GM18870 (cell line): ENCODE measurements at regions not wholly inside any gene's neighbourhood (a gene's known extent, or its start where the extent isn't known, plus 50 kb on each side); places are given as distances from the start of the nearest gene placed in this dataset.
"Not testable (repeated sequence)": the region's sequence is repeated elsewhere in the genome, so short reads cannot be mapped to it uniquely, and the experiment has no call there.

Experiments
- ATAC-seq: cut with Tn5 transposase; IDR thresholded peaks from one replicate; pipeline ENCODE4 v1.9.1; 2021; ENCODE audit warnings: moderate library complexity; ENCODE audit not compliant: unreplicated experiment

GRCh38 chr13:67421475-67421874 is 191.3 kb upstream of the PCDH9 start:
- no peak for ATAC-seq

- no peak for ATAC-seq
These were observed 186.2 kb upstream of the PCDH9 start for GRCh38 chr13:67416047-67416925.

DNA sequence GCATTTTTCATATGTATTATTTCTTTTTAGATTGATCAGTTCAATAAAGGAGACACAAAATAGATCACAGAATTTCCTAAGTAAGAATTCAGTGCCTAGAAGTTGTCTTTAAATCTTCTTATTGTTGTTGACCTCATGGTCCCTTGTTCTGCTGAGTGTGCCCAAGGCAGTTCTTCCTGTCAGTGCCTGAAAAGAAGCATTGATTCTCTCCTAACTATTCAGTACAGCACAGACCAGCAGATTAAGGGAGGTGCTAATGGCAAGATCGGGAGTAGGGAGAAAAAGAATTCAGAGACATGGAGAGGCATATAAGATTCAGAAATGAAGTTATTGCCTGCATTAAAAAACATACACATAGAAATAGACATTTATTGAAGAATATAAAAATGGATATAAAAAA is 180.5 kb upstream of the PCDH9 start:
- ATAC-seq: no peak

- ATAC-seq: no peak
These were observed 178.7 kb upstream of the PCDH9 start for GRCh38 chr13:67408798-67409197.

DNA sequence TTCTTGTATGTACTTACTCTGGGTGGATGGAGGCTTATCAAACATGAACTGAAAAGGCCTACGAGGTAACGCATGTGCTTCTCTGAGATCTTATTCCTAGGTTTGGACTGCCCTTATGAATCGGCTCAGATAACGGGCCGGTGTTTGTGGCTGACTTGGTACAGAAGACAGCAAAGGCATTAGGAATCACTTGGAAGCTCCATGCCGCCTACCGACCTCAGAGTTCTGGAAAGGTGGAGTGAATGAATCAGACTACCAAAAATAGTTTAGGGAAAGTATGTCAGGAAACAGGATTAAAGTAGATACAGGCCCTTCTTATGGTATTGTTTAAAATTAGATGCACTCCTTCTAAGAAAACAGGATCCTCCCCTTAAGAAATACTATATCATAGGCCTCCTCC is 172.4 kb upstream of the PCDH9 start:
- no peak for ATAC-seq

- ATAC-seq: no peak
These were observed 165.4 kb upstream of the PCDH9 start for GRCh38 chr13:67395577-67395976.

GRCh38 chr13:67392014-67392413 is 161.9 kb upstream of the PCDH9 start:
- ATAC-seq: no peak

GRCh38 chr13:67390462-67391086 is 160.4 kb upstream of the PCDH9 start:
- no peak for ATAC-seq

DNA sequence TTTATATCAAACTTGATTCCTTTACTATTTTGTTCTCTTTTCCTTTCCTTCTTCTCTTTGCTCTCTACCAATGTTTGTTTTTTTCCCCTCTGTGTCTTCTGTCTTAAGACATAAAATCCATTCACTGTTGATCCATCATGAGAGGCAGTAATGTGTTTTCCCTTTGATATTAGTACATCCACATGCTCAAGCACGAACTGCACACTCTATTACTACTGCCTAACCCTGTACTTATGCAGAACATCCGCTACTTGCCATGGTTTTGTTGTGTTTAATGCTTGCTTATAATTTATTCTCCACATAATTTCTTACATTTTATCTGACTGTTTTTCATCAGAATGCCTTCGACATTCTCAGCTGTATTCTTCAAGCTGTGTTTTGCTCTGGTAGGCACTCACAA is 159.0 kb upstream of the PCDH9 start:
- ATAC-seq: no peak

DNA sequence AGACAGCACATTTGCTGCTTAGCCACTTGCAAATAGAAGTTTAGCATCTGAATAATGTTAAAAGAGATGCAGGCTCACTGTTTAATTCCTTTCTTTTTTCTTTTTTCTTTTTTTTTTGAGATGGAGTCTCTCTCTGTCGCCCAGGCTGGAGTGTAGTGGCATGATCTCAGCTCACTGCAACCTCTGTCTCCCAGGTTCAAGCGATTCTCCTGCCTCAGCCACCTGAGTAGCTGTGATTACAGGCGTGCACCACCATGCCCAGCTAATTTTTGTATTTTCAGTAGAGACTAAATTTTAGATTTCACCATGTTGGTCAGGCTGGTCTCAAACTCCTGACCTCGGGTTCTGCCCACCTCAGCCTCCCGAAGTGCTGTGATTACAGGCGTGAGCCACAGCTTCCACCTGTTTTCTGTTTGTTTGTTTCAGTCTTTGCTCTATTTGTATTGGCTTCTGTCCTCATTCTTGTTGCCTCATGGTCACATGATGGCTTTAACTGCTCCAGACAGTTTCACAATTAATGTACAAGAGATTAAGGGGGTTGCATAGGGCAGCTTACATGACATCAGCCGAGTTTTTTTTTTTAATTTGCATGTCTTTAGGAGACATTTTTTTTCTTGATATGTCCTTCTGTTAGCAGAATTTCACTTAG is 153.1 kb upstream of the PCDH9 start:
- not testable (repeated sequence) for ATAC-seq

- no peak for ATAC-seq
These were observed 147.8 kb upstream of the PCDH9 start for GRCh38 chr13:67377919-67378318.

- no peak for ATAC-seq
These were observed 144.3 kb upstream of the PCDH9 start for GRCh38 chr13:67374391-67374790.

DNA sequence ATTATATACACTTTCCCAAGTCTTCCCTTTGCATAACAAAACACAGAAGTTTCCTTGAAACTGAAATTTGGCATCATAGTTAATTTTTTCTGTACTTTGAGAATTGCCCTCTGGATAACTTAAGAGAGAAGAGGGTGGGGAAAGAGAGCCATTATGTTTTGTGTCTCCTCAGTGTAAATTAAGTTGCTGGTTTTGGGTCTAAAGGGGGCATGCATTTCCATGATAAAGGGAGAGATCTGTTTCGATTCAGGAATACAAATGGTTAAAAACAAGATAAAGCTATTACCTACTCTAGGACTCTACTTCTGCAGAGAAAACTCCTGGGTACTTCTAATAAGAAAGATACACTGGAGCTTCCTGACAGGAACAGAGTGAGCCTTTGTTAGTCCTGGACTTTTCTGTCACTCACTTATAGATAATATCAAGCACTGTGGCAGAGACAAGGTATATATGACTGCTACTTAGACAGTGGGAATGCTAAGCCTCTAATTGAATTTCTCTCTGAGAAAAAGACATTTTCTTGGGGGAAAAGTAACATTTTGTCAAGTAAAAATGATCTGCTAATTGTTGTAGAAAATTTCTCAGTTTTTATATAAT is 142.8 kb upstream of the PCDH9 start:
- ATAC-seq: no peak

DNA sequence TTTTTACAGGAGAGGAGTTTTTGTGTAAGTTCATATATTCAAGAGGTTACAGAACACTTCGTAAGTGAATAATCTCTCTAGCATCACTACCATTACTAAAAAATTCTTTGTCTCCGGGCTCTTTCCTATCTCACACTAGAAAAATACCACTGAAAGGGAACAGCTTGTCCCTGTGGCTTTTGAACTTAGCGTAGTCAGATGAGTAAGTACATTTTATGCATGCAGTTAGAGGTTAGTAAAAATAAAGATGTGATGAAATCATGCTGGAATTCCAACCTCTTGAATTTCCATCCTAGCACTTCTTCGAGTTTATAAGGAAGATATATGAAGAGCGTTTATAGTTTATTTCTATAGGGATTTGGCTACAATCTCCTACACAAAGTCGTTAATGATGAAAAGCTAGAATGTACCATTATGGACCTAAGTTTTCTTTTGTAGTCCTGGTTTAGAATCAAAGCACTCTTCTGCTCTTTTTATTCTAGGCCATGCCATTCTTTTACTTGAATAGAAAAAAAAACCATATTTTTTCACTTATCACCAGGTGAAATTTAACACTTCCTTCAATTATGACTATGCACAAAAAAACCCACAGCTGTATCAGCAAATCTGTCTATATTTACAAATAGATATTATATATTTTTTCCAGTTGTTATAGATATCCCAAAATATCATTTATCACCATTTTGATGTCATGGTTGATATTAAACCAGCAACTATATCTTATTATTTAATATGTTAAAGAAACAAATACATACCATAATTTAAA is 139.9 kb upstream of the PCDH9 start:
- no peak for ATAC-seq

- ATAC-seq: no peak
These were observed 137.3 kb upstream of the PCDH9 start for GRCh38 chr13:67367399-67367798.

- ATAC-seq: no peak
These were observed 136.4 kb upstream of the PCDH9 start for GRCh38 chr13:67366533-67366932.

- no peak for ATAC-seq
These were observed 125.8 kb upstream of the PCDH9 start for GRCh38 chr13:67355812-67356476.

GRCh38 chr13:67353941-67354340 is 123.8 kb upstream of the PCDH9 start:
- no peak for ATAC-seq

- ATAC-seq: no peak
These were observed 122.9 kb upstream of the PCDH9 start for GRCh38 chr13:67353031-67353430.

GRCh38 chr13:67351909-67352308 is 121.8 kb upstream of the PCDH9 start:
- ATAC-seq: no peak
